ENCODE measurements at regions not wholly inside any gene's neighbourhood (a gene's known extent, or its start where the extent isn't known, plus 50 kb on each side); places are given as distances from the start of the nearest gene placed in this dataset.

- TF ChIP-seq, protein P1, sequence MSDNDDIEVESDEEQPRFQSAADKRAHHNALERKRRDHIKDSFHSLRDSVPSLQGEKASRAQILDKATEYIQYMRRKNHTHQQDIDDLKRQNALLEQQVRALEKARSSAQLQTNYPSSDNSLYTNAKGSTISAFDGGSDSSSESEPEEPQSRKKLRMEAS (IDR thresholded peaks at IDR 0.05) = no peak
Measured at GRCh38 chr1:172883387-172883791, 167.4 kb downstream of the TNFSF18 start (continued).

- ATAC-seq = no peak
- peak overlapping the region; percentile 97 for H3K27ac ChIP-seq (ENCODE audit: low read depth, low read length)
- DNase-seq (ENCODE audit: low read depth, low spot score) = no peak
- H3K4me2 ChIP-seq (ENCODE audit: low read length) = no peak overlapping the region
- H3K79me2 ChIP-seq (ENCODE audit: insufficient read depth, low read length) = peaks cover 35% of the 10 kb centered on the region; the same call in 1 of the 2 replicates
- CTCF ChIA-PET = no interaction called here
- no peaks in the 10 kb centered on the region for H3K27me3 ChIP-seq (ENCODE audit: insufficient read depth, low read length)
- H3K4me1 ChIP-seq (ENCODE audit: control insufficient read depth in 1 of 2, insufficient read depth in 2 of 2, low read length in 2 of 2) = peaks cover 43 to 69% of the 10 kb centered on the region in 2 experiments
- peak overlapping the region; percentile 53 for H3K9ac ChIP-seq (ENCODE audit: low read length)
- H2AFZ ChIP-seq (ENCODE audit: low read depth, low read length, poor library complexity, severe bottlenecking) = no peak overlapping the region
- no peak overlapping the region for H3K4me3 ChIP-seq (replicated peaks in 1 of 2; ENCODE audit: low read depth in 1 of 2, low read length in 2 of 2)
- H4K20me1 ChIP-seq (ENCODE audit: insufficient read depth) = no peaks in the 10 kb centered on the region
- peaks cover 0 to 60% of the 10 kb centered on the region in 2 experiments; a peak in 2 of 4 replicates for H3K36me3 ChIP-seq (ENCODE audit: control insufficient read depth in 1 of 2, insufficient read depth in 2 of 2, low read length in 2 of 2)
- intact Hi-C loops (cut with micrococcal nuclease) = no loop called here
- H3K9me2 ChIP-seq (ENCODE audit: insufficient read depth) = no peaks in the 10 kb centered on the region
- POLR2A ChIA-PET = no interaction called here
- no peak for TF ChIP-seq SP1 (IDR thresholded peaks at IDR 0.05; ENCODE audit: low read depth)
- TF ChIP-seq ZFX (IDR thresholded peaks at IDR 0.05) = no peak
- no peak for TF ChIP-seq JUND (IDR thresholded peaks at IDR 0.05)
- TF ChIP-seq FOSL1 (IDR thresholded peaks at IDR 0.05; ENCODE audit: low read depth) = no peak
- no peak for TF ChIP-seq EZH2phosphoT487 (IDR thresholded peaks at IDR 0.05; ENCODE audit: borderline replicate concordance)
- TF ChIP-seq CEBPB (IDR thresholded peaks at IDR 0.05; ENCODE audit: low read depth) = no peak
- no peak for TF ChIP-seq TCF7L2 (IDR thresholded peaks at IDR 0.05; ENCODE audit: borderline replicate concordance, extremely low read depth, insufficient read depth, insufficient read length)
- TF ChIP-seq RAD21 (IDR thresholded peaks at IDR 0.05; ENCODE audit: low read depth) = no peak
- TF ChIP-seq, protein P2, sequence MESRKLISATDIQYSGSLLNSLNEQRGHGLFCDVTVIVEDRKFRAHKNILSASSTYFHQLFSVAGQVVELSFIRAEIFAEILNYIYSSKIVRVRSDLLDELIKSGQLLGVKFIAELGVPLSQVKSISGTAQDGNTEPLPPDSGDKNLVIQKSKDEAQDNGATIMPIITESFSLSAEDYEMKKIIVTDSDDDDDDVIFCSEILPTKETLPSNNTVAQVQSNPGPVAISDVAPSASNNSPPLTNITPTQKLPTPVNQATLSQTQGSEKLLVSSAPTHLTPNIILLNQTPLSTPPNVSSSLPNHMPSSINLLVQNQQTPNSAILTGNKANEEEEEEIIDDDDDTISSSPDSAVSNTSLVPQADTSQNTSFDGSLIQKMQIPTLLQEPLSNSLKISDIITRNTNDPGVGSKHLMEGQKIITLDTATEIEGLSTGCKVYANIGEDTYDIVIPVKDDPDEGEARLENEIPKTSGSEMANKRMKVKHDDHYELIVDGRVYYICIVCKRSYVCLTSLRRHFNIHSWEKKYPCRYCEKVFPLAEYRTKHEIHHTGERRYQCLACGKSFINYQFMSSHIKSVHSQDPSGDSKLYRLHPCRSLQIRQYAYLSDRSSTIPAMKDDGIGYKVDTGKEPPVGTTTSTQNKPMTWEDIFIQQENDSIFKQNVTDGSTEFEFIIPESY (IDR thresholded peaks at IDR 0.05; ENCODE audit: extremely low read depth, insufficient replicate concordance, low read length) = no peak
- TF ChIP-seq, protein P3, sequence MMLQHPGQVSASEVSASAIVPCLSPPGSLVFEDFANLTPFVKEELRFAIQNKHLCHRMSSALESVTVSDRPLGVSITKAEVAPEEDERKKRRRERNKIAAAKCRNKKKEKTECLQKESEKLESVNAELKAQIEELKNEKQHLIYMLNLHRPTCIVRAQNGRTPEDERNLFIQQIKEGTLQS (IDR thresholded peaks at IDR 0.05) = no peak
- TF ChIP-seq YY1 (IDR thresholded peaks at IDR 0.05; ENCODE audit: extremely low read depth, insufficient replicate concordance, low read depth, low read length) = no peak
- TF ChIP-seq ZNF274 (IDR thresholded peaks at IDR 0.05; ENCODE audit: low read depth, low read length) = no peak
- no peak for TF ChIP-seq SIN3A (IDR thresholded peaks at IDR 0.05; ENCODE audit: low read depth)
- TF ChIP-seq POLR2A (IDR thresholded peaks at IDR 0.05; ENCODE audit: borderline replicate concordance, extremely low read depth, insufficient read depth, insufficient read length) = no peak
- TF ChIP-seq, protein P1 (IDR thresholded peaks at IDR 0.05) = no peak
- no peak for TF ChIP-seq REST (IDR thresholded peaks at IDR 0.05; ENCODE audit: low read depth)
- TF ChIP-seq EZH2 (IDR thresholded peaks at IDR 0.05) = no peak
- TF ChIP-seq POLR2AphosphoS5 (IDR thresholded peaks at IDR 0.05; ENCODE audit: low read depth, low read length) = no peak
- peaks cover 4 to 7% of the 10 kb centered on the region in 2 experiments; a peak in 1 of 4 replicates for H3K9me3 ChIP-seq (ENCODE audit: control insufficient read depth in 1 of 2, insufficient read depth in 1 of 2, low read depth in 1 of 2, low read length in 2 of 2)
- RAD21 ChIA-PET (ENCODE audit: low non-redundant PET in 1 of 2, low total read pairs in 2 of 2, uncharacterized antibody in 2 of 2, unreplicated experiment in 2 of 2) = no interaction called here
- BruUV-seq (replicated peaks) = no TSS peak
Measured at GRCh38 chr1:172883844-172884243, 166.9 kb downstream of the TNFSF18 start.
